GM20000 (cell line): ENCODE measurements at regions not wholly inside any gene's neighbourhood (a gene's known extent, or its start where the extent isn't known, plus 50 kb on each side); places are given as distances from the start of the nearest gene placed in this dataset.

Experiments
- DNase-seq: peaks from one replicate; pipeline ENCODE4 v3.0.0; 2012; ENCODE audit warnings: low spot score
- TF ChIP-seq, protein P1 (sequence below): IDR thresholded peaks from 2 replicates; pipeline ENCODE4 v1.5.1; 2012; ENCODE audit warnings: mild to moderate bottlenecking, control low read depth; ENCODE audit errors: extremely low read depth, missing control alignments

GRCh38 chr15:39403640-39404117, 177.2 kb upstream of the THBS1 start:
- DNase-seq: no peak
- TF ChIP-seq, protein P1, sequence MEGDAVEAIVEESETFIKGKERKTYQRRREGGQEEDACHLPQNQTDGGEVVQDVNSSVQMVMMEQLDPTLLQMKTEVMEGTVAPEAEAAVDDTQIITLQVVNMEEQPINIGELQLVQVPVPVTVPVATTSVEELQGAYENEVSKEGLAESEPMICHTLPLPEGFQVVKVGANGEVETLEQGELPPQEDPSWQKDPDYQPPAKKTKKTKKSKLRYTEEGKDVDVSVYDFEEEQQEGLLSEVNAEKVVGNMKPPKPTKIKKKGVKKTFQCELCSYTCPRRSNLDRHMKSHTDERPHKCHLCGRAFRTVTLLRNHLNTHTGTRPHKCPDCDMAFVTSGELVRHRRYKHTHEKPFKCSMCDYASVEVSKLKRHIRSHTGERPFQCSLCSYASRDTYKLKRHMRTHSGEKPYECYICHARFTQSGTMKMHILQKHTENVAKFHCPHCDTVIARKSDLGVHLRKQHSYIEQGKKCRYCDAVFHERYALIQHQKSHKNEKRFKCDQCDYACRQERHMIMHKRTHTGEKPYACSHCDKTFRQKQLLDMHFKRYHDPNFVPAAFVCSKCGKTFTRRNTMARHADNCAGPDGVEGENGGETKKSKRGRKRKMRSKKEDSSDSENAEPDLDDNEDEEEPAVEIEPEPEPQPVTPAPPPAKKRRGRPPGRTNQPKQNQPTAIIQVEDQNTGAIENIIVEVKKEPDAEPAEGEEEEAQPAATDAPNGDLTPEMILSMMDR: no peak

DNA sequence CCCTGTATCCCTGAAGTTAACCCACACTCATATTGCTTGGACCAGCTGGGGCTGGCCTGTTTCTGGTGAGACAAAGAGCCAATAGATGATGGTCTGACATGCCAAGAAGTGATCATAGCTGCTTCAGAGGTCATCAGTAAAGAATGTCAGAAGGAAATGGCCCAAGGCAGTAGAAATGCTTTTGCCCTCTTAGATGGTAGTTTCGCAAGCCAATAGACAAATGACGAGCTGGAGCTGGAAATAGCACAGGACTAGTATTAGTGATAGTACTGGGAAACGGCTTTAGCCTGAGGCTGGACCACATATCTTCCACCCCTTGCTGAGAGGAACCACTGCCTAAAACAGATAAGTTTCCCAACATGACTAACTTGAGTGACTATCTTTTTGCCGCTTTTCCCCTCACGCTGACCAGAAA, 176.1 kb upstream of the THBS1 start:
- DNase-seq: no peak
- TF ChIP-seq, protein P1: no peak

- no peak for DNase-seq
These were observed 174.4 kb upstream of the THBS1 start for GRCh38 chr15:39406485-39406884.

DNA sequence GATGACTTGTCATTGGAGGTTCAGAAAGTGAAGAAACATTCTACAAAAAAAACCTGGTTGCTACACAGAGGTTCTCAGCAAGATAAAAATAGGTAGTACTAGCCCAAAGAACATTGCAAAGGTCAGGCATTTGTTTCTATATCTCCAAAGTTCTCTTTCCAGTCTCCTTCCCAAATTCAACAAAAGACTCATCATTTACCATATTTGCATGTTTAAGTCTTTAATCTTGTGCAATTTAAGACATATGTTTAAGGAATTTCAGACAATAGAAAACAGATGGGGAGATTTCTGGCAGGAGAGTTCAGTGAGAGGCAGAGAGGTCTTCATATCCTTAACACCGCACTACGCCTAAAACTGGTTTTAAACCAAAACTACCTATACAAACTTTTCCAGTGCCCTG, 173.8 kb upstream of the THBS1 start:
- no peak for DNase-seq
- TF ChIP-seq, protein P1: no peak

More at GRCh38 chr15:39406485-39406884, 174.4 kb upstream of the THBS1 start:
- TF ChIP-seq, protein P1: no peak

DNA sequence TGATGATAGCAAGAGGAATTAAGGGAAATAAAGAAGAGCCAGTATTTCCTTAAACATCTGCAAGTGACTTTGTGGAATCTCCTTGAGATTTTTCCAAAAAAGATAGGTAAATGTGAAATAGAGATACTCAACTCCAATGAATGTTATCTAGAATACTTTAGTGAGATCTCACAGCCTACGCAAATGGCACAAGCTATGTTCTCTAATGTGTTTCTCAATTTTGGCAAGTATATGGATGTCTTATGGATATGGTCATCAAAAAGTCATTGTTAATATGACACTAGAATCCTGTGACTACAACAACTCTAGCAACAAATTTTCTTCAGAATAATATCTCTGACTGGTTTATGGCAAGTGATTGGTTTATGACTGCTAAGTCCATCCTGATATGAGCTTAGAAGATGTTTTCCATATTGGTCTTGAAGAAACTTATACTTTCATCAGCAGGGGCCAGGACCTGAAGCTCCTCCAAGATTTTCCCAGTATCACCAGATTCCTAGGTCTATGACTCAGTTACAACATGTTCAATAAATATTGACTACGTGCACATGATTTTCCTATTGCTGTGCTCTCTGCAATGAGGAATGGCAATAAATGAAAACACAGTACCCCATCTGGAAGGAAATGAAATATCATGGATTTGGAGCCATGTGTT, 170.9 kb upstream of the THBS1 start:
- DNase-seq: no peak
- TF ChIP-seq, protein P1: no peak

- TF ChIP-seq, protein P1: no peak
- DNase-seq: peak; percentile 26
These were observed 169.5 kb upstream of the THBS1 start for GRCh38 chr15:39411102-39411989.

DNA sequence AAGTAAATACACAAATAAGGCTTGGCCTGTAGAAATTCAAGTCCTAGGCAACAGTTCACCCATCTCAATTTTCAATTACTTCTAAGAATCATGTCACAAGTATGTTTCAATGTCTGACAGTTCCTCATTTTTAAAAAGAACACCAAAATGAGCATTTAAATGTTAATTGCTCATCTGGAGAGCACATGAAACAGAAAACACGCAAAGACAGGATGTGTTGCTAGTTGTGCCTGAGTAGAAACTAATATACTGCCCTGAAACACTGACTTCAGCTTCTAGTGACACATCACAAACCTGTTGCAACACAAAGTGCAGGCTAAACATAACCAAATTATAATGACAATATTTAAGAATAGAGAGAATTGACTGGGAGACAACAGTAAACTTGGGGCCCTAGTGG, 167.3 kb upstream of the THBS1 start:
- DNase-seq: peak; percentile 17
- TF ChIP-seq, protein P1: no peak
